HG02610 (cell line): ENCODE measurements at regions not wholly inside any gene's neighbourhood (a gene's known extent, or its start where the extent isn't known, plus 50 kb on each side); places are given as distances from the start of the nearest gene placed in this dataset.

ENCODE experiments used
- ATAC-seq: cut with Tn5 transposase; IDR thresholded peaks from one replicate; pipeline ENCODE4 v1.9.1; 2021; ENCODE audit warnings: mild to moderate bottlenecking, moderate library complexity; ENCODE audit not compliant: unreplicated experiment

DNA sequence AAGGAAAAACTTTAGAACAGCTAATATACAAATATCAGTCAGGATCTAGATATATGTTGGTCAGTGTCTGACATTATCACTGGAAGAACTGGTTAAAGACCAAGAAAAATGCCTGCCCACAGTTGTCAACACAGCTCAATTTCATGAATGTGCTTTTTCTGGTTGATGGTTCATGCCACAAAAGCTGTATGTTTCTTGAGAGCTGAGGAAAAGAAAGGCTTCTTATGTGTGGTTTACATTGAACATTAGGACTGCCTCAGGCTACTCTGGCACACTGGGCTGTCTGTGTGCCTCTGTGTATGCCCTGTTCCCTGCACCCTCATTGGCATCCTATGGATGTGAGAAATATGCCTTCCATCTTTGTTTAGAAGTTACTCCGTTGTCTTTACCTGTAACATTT lies 218.8 kb upstream of the RGS6 start:
- ATAC-seq = no peak

DNA sequence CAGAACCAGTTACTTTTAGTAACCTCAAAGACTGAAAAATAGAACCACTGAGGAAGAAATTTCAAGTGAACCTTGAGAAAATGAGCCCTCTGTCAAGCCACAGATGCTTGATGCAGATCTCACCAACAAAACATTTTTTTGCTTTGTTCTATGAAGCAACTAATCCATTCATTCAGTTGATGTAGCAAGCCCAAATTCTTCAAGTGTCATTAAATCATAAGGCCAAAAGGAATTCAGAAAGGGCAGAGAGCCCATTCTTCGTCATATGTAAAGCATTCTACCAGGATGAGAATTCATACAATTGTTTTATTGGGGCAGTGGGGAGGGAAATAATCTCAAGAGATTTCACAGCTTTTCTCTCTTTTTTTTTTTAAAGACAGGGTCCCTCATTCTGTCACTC lies 218.0 kb upstream of the RGS6 start:
- ATAC-seq = no peak

DNA sequence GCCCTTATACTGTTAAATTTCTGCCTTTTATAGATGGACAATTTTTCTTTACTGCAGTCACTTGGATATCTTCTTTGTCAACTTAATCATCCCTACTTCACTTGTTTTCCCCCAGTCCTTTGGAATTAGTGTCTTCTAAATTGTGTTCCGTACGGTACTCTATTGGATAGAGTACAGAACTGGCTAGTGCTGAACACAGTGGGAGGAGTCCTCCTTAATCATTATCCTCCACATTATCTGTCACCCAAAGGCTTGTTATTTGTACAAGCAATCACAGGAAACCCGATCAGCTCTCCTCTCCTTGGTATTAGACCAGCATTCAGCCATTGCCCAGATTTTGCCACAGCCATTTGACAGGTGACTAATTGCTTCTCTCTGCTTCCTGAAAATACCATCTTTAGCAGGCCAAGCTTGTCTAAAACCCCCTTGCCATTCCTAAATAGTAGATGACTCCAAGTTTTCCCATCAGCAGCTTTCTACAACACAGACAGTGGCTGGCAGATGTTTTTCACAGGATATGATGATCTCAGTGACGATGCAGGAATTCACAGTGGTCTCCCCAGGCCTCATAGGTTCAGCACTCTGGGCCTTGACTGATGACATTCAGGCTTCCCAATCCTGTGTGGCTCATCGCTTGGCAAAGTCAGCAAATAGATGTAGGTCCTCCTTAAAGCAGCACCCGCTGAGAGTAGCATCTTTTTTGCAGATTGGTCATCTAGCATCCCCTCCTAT lies 216.0 kb upstream of the RGS6 start:
- no peak for ATAC-seq

DNA sequence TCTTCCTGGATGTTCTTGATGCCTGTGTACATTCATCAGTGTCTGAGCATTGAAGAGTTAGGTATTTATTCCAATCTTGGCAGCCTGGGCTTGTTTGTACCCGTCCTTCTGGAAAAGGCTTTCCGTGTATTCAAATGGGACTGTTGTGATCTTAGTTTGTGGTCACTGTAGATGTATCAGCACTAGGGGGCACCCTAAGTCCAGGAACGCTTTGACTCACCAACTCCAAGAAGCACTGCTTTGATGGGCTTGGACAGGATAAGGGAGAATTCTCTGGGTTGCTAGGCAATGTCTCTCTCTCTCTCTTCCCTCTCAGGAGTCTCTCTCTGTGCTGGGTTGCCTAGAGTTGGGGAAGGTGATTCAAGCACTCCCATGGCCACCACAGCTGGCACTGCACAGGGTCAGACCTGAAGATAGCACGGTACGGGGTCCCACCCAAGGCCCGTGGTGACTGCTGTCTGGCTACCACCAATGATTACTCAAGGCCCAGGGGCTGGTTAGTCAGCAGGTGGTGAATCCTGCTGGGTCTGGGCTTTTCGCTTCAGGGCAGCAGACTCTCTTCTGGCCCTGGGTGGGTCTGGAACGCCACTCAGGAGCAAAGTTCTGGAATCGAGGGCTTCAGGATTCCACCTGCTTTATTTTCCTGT lies 211.1 kb upstream of the RGS6 start:
- ATAC-seq = no peak

DNA sequence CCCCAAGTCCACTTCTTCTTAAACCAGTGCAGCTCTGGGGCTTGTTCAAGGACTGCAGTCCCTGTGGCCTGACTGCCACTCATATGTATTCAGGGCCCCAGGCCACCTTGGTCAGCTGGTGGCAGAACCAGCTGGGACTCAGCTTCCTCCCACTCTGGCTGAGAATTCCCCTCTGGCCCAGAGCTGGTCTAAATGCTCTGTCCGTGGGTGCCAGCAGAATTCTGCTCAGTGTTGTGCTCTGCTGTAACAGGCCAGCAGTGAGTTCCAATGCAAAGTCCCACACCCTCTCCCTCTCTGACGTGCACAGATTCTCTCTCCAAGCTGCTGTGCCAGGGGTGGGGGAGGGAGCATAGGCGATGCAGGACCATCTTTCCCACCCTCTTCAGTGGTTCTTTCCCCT lies 210.4 kb upstream of the RGS6 start:
- no peak for ATAC-seq

DNA sequence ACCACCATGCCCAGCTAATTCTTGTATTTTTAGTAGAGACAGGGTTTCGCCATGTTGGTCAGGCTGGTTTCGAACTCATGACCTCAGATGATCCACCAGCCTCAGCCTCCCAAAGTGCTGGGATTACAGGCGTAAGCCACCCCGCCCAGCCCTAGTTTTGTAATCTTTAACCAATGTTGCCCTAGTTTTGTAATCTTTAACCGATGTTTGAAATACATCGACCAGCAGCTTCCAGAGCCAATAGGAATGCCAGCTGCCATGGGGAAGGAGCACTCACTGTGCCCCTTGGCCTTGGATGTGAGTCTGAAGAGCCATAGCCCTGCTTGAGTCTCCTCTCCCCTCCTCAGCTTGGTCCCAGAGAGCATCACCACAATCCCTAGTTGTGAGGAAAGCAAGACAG lies 209.3 kb upstream of the RGS6 start:
- ATAC-seq = no peak

DNA sequence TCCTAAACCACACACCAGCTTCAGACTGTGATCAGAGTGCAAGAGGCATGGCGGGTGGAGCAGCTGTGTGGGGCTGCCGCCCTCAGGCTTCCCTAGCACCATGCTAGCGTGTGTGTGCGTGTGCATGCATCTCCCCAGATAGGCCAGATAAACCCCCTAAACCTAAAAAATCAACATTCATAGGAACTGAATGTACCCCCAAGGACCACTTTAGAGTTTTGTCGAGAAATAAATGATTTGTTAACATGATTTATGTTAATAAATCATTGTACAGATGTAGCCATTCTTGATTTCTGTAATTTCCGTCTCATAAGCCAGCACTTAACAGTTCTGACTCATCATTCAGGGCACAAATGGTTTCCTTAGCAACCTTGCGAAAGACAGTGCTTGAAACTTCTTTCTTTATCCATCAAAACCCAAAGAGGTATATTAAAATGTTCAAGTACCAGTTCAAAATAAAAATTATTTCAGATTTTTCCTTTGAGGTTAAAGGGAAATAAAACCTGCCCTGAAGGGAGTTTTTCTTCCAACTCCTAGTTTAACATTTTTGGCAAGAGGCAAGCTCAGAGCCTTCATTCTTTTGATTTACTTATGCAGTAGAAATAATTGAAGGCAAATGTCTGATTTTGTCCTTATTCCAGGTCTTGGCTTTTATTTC lies 206.2 kb upstream of the RGS6 start:
- no peak for ATAC-seq

DNA sequence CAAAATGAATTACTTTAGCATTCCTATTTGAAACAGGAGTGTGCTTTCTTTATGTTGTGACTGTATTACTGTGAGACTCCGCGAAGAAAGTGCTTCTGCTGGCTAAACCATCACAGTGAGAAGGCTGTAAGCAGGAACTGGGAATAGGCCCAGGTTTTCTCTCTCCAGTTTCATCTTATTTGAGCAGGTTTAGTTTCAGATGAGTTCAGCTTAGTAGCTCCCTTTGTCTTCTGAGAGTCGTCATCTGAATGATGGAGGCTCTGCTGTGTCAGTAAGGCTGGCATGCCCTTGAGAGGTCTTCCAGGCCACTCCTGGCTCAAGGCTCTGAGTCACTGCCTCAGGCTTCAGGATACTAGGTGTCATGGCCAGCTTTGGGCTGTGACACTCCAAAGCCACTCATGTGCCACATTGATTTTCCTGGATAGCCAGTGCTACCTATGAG lies 205.6 kb upstream of the RGS6 start:
- ATAC-seq = no peak

DNA sequence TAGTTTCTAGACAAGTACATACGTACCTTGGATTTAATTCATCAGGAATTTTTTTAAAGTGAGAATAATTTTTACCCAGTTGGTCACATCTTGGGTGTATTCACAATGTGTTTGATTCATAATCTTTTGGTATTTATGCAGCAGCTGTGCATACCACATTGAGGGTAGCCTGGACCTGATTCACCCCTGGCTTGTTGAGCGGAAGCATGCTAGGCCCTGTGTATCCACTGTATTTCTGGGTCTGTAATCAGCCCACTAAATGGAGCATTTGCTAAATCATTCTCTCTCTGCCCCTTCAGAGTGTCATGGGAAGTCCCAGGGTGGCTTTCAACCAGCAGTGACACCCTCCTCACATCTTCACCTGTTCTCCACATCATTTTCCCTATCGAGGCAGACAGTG lies 203.8 kb upstream of the RGS6 start:
- ATAC-seq = no peak

DNA sequence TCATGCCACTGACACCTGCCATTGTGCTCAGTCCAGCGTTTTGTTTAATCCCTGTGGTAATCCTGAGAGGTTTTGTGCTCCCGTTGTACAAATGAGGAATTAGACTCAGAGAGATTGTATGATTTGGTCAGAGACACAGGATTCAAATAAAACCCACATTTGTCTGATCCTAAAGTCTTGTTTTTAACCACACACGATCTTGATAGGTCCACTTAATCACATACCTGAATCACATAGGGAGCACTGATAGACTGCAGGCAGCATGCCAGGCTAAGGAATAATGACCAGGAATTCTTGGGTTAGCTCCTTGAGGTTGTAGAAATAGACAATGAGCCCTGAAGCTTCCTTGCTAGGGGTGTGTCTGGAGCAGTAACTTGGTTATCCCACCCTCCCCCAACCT lies 202.6 kb upstream of the RGS6 start:
- ATAC-seq = no peak

DNA sequence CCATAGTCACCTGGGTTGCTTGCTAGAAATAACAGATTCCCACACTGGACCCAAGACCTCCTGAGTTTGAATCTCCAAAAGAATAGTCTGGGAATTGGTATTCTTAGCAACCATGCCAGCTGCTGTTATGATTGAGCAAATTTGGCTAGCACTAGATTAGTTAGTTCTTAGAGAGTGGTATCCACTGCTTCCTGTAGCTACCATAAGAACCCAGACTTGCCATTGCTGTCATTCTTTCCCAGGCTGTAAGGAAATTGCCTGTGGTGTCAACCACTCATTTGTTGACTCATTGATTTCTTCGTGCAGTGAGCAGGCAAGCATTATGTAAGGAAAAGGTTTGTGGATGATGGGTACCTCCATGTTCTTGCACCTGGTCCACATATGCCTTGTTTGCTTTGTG lies 201.8 kb upstream of the RGS6 start:
- ATAC-seq = no peak

DNA sequence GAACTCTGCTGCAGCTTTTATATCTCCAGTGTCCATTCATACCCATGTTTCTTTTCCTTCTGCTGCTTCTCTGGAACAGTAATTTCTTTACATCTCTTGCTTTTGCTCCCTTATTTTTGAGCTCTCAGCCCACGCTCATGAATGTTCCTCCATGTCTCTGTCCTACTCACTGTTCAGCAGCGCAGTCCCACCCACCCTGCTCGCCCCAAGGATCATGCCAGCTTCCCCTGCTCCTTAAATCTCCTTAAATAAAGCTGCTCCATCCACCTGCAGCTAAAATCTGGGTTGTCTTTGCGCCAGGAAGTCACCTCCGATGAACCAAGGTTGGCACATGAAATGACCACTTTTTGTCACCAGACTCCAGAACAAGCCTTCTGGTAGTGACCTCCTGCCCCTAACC lies 201.1 kb upstream of the RGS6 start:
- no peak for ATAC-seq

DNA sequence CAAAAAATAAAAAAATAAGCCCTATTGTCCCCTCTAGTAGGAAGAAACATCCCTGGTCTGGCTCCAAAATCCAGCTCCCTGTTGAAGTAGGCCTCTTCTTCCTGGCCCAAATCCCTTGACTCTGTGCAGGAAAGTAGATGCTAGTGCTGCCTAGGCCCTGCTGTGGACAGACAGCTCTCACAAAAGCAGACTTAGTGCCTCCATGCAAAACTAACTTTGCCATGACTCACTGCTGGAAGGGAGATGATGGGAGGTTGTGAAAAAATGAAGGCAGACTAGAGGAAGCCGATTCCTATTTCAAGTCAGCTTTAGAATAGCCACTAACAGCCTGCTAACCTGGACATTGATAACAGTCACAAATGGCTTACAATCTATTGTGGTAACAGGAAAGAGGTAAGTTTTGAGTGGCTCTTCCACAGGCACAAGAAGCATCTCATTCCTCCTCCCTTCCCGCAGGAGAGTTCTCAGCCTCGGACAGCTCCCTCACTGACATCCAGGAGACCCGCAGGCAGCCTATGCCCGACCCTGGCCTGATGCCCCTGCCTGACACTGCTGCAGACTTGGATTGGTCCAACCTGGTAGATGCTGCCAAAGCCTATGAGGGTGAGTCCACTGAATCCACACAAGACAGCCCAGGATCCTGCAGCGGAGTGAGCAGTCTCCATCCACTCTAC lies 198.9 kb upstream of the RGS6 start:
- no peak for ATAC-seq

DNA sequence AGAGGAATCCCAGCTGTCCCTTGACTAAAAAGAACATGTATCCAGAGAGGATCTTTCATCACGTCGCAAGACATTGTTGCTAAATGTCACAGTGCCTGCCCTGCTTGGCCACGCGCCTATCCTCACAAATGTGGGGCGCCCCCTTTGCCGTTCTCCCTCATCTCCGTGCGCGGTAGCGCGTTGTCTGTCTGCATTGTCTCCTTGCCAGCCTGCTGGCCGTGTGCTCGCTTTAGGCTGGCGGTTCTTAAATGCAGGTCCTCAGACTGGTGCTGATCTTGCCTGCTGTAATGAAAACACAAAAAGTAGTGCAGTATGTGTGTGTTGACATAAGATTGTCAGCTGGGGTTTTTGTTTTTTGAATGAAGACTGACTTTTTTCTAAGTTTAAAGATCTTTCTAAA lies 198.2 kb upstream of the RGS6 start:
- ATAC-seq = no peak

DNA sequence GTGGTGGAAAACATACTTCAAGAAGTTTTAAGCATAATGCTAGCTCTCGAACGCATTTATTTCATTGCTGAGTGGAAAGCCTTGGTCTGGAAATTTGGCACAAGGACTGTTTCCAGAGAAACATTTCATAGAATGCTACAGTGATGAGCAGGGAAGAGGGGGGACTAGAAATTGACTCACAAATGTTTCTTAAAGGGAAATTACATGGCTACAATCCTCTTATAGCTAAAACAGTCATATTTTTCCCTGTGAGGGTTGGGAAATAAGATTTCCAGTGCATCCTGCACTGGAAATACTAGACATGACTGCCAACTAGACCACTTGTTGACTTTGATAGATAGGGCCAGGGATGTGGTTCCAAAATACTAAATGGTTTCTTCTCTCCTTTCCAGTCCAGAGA lies 197.3 kb upstream of the RGS6 start:
- no peak for ATAC-seq

DNA sequence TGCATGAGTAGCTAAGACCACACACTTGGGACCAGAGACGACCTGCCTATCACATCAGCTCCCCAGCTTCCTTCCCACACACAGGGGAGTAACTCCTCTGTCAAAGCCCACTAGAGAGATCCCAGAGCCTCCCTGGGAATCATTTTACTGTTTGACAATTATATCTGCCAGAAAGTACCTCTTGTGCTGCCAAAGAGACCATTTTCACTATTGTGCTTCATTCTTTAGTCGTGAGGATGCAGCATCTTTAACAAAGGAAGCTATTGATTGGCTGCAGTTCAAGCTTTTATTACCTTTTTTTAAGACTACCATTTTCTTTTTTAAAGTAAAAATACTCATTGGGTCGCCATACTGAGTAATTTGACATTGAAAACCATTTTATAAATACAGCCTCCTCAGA lies 194.5 kb upstream of the RGS6 start:
- no peak for ATAC-seq

DNA sequence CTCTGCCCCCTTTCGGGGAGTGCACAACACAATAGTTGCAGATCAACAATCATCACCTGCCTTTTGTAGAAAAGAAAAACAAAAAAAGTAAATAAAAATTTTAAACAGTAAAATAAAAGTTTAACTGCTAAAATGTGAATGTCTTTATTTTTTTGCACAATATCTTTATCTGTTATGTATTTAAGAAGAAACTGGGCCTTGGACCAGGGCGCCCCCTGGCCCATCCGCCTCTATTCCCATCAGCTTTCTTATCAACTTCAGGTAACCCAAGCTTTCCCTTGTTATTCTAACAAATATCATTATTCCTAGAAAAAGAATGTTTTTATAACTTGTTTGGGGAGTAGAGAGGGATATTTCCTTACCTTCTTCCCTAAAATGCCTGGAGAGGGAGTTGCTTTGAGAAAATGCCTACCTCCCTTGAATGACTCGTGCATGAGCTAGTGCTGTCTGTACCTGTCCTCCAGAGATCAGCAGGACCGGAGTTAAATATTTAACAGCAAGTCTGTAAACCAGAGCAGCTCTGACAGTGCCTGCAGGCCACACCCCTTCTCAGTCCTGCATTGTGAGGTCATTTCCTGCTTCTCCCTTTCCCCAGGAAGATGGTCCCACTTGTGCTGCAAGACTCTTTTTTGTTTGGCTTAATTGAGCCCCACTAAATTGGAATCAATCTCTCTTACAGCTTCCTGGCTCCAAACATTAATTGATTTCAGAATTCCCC lies 192.8 kb upstream of the RGS6 start:
- ATAC-seq = no peak

DNA sequence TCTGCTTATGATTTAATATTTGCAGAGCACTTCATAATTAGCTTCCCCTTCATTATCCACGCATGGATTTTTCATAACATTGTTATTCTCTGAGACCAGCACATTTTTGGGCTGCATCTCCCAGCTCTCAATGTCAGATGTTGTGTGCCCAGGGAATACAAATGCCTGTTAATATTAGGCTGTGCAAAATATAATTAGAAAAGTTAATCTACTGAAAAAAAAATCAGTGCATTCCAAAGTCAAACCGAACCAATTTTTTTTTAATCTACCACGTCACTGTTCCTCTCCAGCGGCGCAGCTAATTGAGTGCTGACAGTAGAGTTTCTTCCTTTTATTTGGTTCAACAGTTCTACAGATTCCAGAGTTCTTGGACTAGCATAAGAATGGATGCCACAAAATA lies 191.0 kb upstream of the RGS6 start:
- ATAC-seq = no peak

DNA sequence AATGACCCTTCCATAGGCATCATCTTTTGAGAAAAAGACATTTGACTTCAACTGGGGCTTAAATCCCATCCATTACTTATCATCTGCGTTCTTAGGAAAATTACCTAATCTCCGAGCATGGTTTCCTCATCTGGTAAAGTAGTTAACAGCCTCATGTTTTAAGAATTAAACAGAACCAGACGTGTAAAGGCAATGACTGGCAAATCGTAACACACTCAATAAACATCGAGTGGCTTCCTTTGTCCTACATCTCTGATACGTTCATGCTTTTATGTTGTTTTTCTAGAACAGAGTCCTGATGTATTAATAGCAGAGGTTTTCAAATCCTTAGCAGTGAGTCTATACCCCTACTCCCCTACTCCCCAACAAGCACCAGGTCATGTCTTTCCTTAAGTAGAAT lies 189.7 kb upstream of the RGS6 start:
- ATAC-seq = no peak

DNA sequence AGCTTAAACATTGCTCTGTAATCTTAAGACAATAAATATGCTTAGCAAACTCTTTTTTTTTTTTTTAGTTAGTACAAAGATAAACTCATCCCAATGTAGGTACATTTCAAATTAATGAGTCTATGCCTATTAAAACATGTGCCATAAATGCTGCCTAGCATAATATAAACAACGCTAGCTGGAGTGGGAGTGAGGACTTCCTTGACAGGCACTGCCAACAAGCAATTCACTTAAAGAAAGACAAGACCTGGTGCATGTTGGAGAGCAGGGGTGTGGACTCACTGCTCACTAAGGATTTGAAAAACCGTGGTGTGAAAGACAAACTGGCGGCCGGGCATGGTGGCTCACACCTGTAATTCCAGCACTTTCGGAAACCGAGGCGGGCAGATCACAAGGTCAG lies 187.2 kb upstream of the RGS6 start:
- no peak for ATAC-seq

DNA sequence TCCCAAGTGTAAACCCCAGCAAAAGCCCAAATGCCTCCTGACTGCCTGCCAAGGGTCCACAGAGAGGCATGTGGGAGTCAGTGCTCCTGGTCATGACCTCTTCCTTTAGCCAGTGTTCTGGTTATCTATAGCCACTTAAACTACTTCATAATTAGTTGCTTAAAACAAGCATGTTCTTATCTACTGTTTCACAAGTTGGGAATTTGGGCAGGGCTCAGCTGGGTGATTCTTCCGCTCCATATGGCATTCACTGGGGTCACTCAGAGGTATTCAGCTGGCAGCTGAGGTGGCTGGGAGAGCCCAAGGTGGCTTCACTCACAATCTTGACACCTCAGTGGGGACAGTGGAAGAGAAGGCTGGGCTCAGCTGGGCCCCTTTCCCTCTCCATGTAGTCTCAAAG lies 184.0 kb upstream of the RGS6 start:
- no peak for ATAC-seq
